A549 (cell line): ENCODE measurements at regions not wholly inside any gene's neighbourhood (a gene's known extent, or its start where the extent isn't known, plus 50 kb on each side); places are given as distances from the start of the nearest gene placed in this dataset.

ENCODE experiments used
- ATAC-seq, 2 experiments: fragments of 200-7000 bp in 1 of 2; fragments of >200 bp in 1 of 2; cut with Nextera tagmentation in 1 of 2; cut with Tn5 transposase in 1 of 2; 3 replicates each; pipeline versions ENCODE4 v1.8.0 to v1.9.1; 2018 to 2020; ENCODE audit warnings: mild to moderate bottlenecking in 1 of 2, moderate library complexity in 1 of 2
- CTCF ChIA-PET: fragments of 300-600 bp; sonication (Branson Sonifier 250); formaldehyde crosslinking; extraction: SDS; loops from one replicate; lab custom pipeline; 2021; ENCODE audit warnings: antibody characterized with exemption, inconsistent platforms; lab: Yijun Ruan, JAX
- POLR2A ChIA-PET: fragments of 350-600 bp; formaldehyde crosslinking; extraction: SDS; loops from one replicate; lab custom pipeline; 2021; ENCODE audit warnings: antibody characterized with exemption, inconsistent platforms; lab: Yijun Ruan, JAX
- DNase-seq, 2 experiments: peaks; one replicate each; pipeline versions ENCODE4 v3.0.0 to v3.0.0-alpha.2; 2011 to 2016; ENCODE audit warnings: low read depth in 1 of 2, low spot score in 1 of 2
- FAIRE-seq: peaks from 2 replicates; lab custom pipeline; 2011; peaks lifted over from hg19 to GRCh38; lab: Jason Lieb, UNC
- H3K27ac ChIP-seq, 2 experiments: fragments of >200 bp; sonication (Bioruptor Twin); formaldehyde crosslinking; 3 replicates each; pipeline ENCODE4 v1.5.1; 2016 to 2017
- H3K4me1 ChIP-seq: fragments of >200 bp; sonication (Bioruptor Twin); formaldehyde crosslinking; 3 replicates; pipeline ENCODE4 v1.6.1; 2016
- H3K4me2 ChIP-seq: fragments of >200 bp; sonication (Bioruptor Twin); formaldehyde crosslinking; 3 replicates; pipeline ENCODE4 v1.6.1; 2016
- H3K4me3 ChIP-seq: fragments of >200 bp; sonication (Bioruptor Twin); formaldehyde crosslinking; 3 replicates; pipeline ENCODE4 v1.5.1; 2016
- H3K9me3 ChIP-seq: fragments of >200 bp; sonication (Bioruptor Twin); formaldehyde crosslinking; 3 replicates; pipeline ENCODE4 v1.6.1; 2016
- BHLHE40 ChIP-seq: IDR thresholded peaks from 2 replicates; pipeline ENCODE4 v1.6.1; 2012; ENCODE audit warnings: low read depth, low read length, inconsistent platforms
- CBX2 ChIP-seq: fragments of 200-600 bp; sonication (generic); IDR thresholded peaks from 2 replicates; pipeline ENCODE4 v1.6.1; 2016; ENCODE audit warnings: low read depth, mild to moderate bottlenecking, borderline replicate concordance
- CBX8 ChIP-seq: fragments of 200-600 bp; sonication (generic); IDR thresholded peaks from 2 replicates; pipeline ENCODE4 v1.6.1; 2016
- CHD2 ChIP-seq: fragments of 150-350 bp; IDR thresholded peaks from 2 replicates; pipeline ENCODE4 v1.6.1; 2014; ENCODE audit warnings: low read length; ENCODE audit not compliant: partially characterized antibody
- CHD4 ChIP-seq: fragments of 200-600 bp; sonication (generic); IDR thresholded peaks from 2 replicates; pipeline ENCODE4 v1.6.1; 2016; ENCODE audit warnings: antibody characterized with exemption, mild to moderate bottlenecking, borderline replicate concordance
- CTCF ChIP-seq: fragments of >200 bp; sonication (Bioruptor Twin); formaldehyde crosslinking; IDR thresholded peaks from 3 replicates; pipeline ENCODE4 v1.5.1; 2016
- EHMT2 ChIP-seq: fragments of 200-600 bp; sonication (generic); IDR thresholded peaks from 2 replicates; pipeline ENCODE4 v1.6.1; 2016; ENCODE audit warnings: antibody characterized with exemption, low read depth, mild to moderate bottlenecking, moderate library complexity
- EP300 ChIP-seq, 2 experiments: fragments of >200 bp; sonication (Bioruptor Twin); formaldehyde crosslinking; IDR thresholded peaks; 2 replicates in 1 of 2; 3 replicates in 1 of 2; pipeline ENCODE4 v1.6.1; 2016 to 2017
- ESRRA ChIP-seq: fragments of 150-350 bp; IDR thresholded peaks from 2 replicates; pipeline ENCODE4 v1.6.1; 2014; ENCODE audit warnings: mild to moderate bottlenecking, low read length, borderline replicate concordance
- FOSB ChIP-seq: fragments of 250-450 bp; sonication (Bioruptor Pico); IDR thresholded peaks from 2 replicates; pipeline ENCODE4 v1.5.0; 2020; ENCODE audit warnings: mild to moderate bottlenecking, moderate library complexity
- FOSL2 ChIP-seq, 2 experiments: fragments of 450-650 bp in 1 of 2; fragments of >200 bp in 1 of 2; sonication (Bioruptor Twin) in 1 of 2; formaldehyde crosslinking; IDR thresholded peaks; 2 replicates each; pipeline versions ENCODE4 v1.5.0 to v1.6.1; 2016 to 2020; ENCODE audit warnings: mild to moderate bottlenecking in 1 of 2, moderate library complexity in 1 of 2
- FOXS1 ChIP-seq: fragments of 250-450 bp; sonication (Bioruptor Pico); IDR thresholded peaks from 2 replicates; pipeline ENCODE4 v1.5.0; 2020; ENCODE audit warnings: mild to moderate bottlenecking, moderate library complexity
- GATA3 ChIP-seq: IDR thresholded peaks from 2 replicates; pipeline ENCODE4 v1.6.1; 2012; ENCODE audit warnings: borderline replicate concordance
- HES2 ChIP-seq: fragments of >200 bp; sonication (Bioruptor Twin); formaldehyde crosslinking; IDR thresholded peaks from 2 replicates; pipeline ENCODE4 v1.6.1; 2016
- HEYL ChIP-seq: fragments of 250-450 bp; sonication (Bioruptor Pico); IDR thresholded peaks from 2 replicates; pipeline ENCODE4 v1.8.0; 2021; ENCODE audit warnings: mild to moderate bottlenecking, moderate library complexity
- HOXA7 ChIP-seq: fragments of 250-450 bp; sonication (Bioruptor Pico); IDR thresholded peaks from 2 replicates; pipeline ENCODE4 v1.5.0; 2020; ENCODE audit warnings: mild to moderate bottlenecking, moderate library complexity
- HOXB5 ChIP-seq: fragments of 250-450 bp; sonication (Bioruptor Pico); IDR thresholded peaks from 2 replicates; pipeline ENCODE4 v1.5.0; 2020; ENCODE audit warnings: mild to moderate bottlenecking, moderate library complexity
- JUN ChIP-seq, 2 experiments: fragments of >200 bp; sonication (Bioruptor Twin); formaldehyde crosslinking; IDR thresholded peaks; 2 replicates in 1 of 2; 3 replicates in 1 of 2; pipeline ENCODE4 v1.6.1; 2016 to 2017
- MAX ChIP-seq: IDR thresholded peaks from 2 replicates; pipeline ENCODE4 v1.6.1; 2012
- MAZ ChIP-seq: fragments of 150-350 bp; IDR thresholded peaks from 2 replicates; pipeline ENCODE4 v1.6.1; 2014; ENCODE audit warnings: antibody characterized with exemption, low read depth, low read length, borderline replicate concordance
- NPAS2 ChIP-seq: fragments of 250-450 bp; sonication (Bioruptor Pico); IDR thresholded peaks from 2 replicates; pipeline ENCODE4 v1.8.0; 2022; ENCODE audit warnings: mild to moderate bottlenecking, moderate library complexity, borderline replicate concordance
- POLR2AphosphoS2 ChIP-seq: conservative IDR thresholded peaks from 2 replicates; pipeline ENCODE4 v1.6.1; 2012; ENCODE audit warnings: low read length, improper control_type of control experiment, inconsistent platforms
- RARB ChIP-seq: fragments of 250-450 bp; sonication (Bioruptor Pico); IDR thresholded peaks from 2 replicates; pipeline ENCODE4 v1.8.0; 2021; ENCODE audit warnings: mild to moderate bottlenecking, moderate library complexity
- REST ChIP-seq: fragments of 200-600 bp; sonication (generic); IDR thresholded peaks from 2 replicates; pipeline ENCODE4 v1.6.1; 2016; ENCODE audit warnings: antibody characterized with exemption, mild to moderate bottlenecking, moderate library complexity
- TFCP2L1 ChIP-seq: fragments of 250-450 bp; sonication (Bioruptor Pico); IDR thresholded peaks from 2 replicates; pipeline ENCODE4 v1.5.0; 2021; ENCODE audit warnings: mild to moderate bottlenecking
- ZNF302 ChIP-seq: fragments of 250-450 bp; sonication (Bioruptor Pico); IDR thresholded peaks from 2 replicates; pipeline ENCODE4 v1.9.0; 2021; ENCODE audit warnings: inconsistent platforms, mild to moderate bottlenecking, moderate library complexity
- ZSCAN20 ChIP-seq: fragments of 250-450 bp; sonication (Bioruptor Pico); IDR thresholded peaks from 2 replicates; pipeline ENCODE4 v1.8.0; 2022; ENCODE audit warnings: mild to moderate bottlenecking, moderate library complexity
- WGBS: methylation state at CpG from one replicate; pipeline ENCODE4 v1.1.6; 2017; ENCODE audit errors: missing lambda C conversion rate; 5-methylcytosine and 5-hydroxymethylcytosine counted together

GRCh38 chr4:89416960-89417359 lies 109.4 kb upstream of the GPRIN3 start:
- 84% methylated on average over 2 of the region's 2 CpGs for WGBS
- Histone ChIP-seq H3K4me2 (no peak overlapping the region), H3K4me3 (no peak overlapping the region), H3K9me3 (no peaks in the 10 kb centered on the region), H3K27ac (no peak overlapping the region)
- DNase-seq, result no peak
- POLR2A ChIA-PET, result no interaction called here
- no peak for TF ChIP-seq FOXS1
- TF ChIP-seq FOSL2 (IDR thresholded peaks at IDR 0.05), result no peak
- 0 out of 2 replicates have a peak, but pooled peaks have one; percentile 25 for TF ChIP-seq FOSL2 (CRISPR knock-in tag; IDR thresholded peaks at IDR 0.05)
- no peak for TF ChIP-seq ZNF302 (CRISPR knock-in tag)
- TF ChIP-seq CHD2, result no peak
- TF ChIP-seq JUN (IDR thresholded peaks at IDR 0.05), result no peak
- TF ChIP-seq REST, result no peak
- TF ChIP-seq, all 56 proteins: peak for 1
- ATAC-seq (no peak), FAIRE-seq (no peak)
- no peaks in the 10 kb centered on the region for H3K4me1 ChIP-seq
- CTCF ChIA-PET, result no interaction called here

GRCh38 chr4:89413518-89413917 lies 105.9 kb upstream of the GPRIN3 start:
- POLR2A ChIA-PET, result no interaction called here
- ATAC-seq, result no peak
- TF ChIP-seq TFCP2L1 (CRISPR knock-in tag), result no peak
- TF ChIP-seq MAX, result no peak
- TF ChIP-seq ZNF302 (CRISPR knock-in tag), result no peak
- TF ChIP-seq BHLHE40, result no peak
- no peak for TF ChIP-seq CHD2
- TF ChIP-seq POLR2AphosphoS2, result no peak
- TF ChIP-seq HOXA7 (CRISPR knock-in tag), result no peak
- TF ChIP-seq CBX8, result no peak
- no peak for TF ChIP-seq FOXS1
- no peak for TF ChIP-seq FOSB (CRISPR knock-in tag)
- no peak for TF ChIP-seq HOXB5 (CRISPR knock-in tag)
- TF ChIP-seq MAZ, result no peak
- no peak for TF ChIP-seq ESRRA
- H3K4me3 ChIP-seq, result no peak overlapping the region
- CTCF ChIA-PET, result no interaction called here
- H3K9me3 ChIP-seq, result no peaks in the 10 kb centered on the region
- FAIRE-seq, result no peak
- no peak overlapping the region for H3K27ac ChIP-seq
- WGBS, result 62% methylated on average over 1 of the region's 1 CpG
- DNase-seq, result no peak
- H3K4me1 ChIP-seq, result no peaks in the 10 kb centered on the region
- no peak overlapping the region for H3K4me2 ChIP-seq

- ChIA-PET CTCF (interaction anchor here (1.0 kb wide), 1 partner anchor 14 kb away, joined by 3 read pairs; no protein-coding TSS in a partner anchor), POLR2A (no interaction called here)
- H3K4me2 ChIP-seq, result no peak overlapping the region
- H3K4me3 ChIP-seq, result no peak overlapping the region
- FAIRE-seq (no peak), DNase-seq (no peak), ATAC-seq (no peak)
- no peaks in the 10 kb centered on the region for H3K4me1 ChIP-seq
- 67% methylated on average over 6 of the region's 6 CpGs for WGBS
- no peaks in the 10 kb centered on the region for H3K9me3 ChIP-seq
- TF ChIP-seq CBX2, result no peak
- no peak for TF ChIP-seq EP300 (IDR thresholded peaks at IDR 0.05)
- no peak for TF ChIP-seq EHMT2
- no peak for TF ChIP-seq HES2
- TF ChIP-seq CHD4, result no peak
- TF ChIP-seq HEYL (CRISPR knock-in tag), result no peak
- no peak for TF ChIP-seq CTCF
- TF ChIP-seq GATA3, result no peak
- TF ChIP-seq NPAS2, result no peak
- TF ChIP-seq RARB (CRISPR knock-in tag), result no peak
- TF ChIP-seq ZSCAN20 (CRISPR knock-in tag), result no peak
- H3K27ac ChIP-seq, result no peak overlapping the region
These were observed 104.1 kb upstream of the GPRIN3 start for GRCh38 chr4:89411539-89412309.
